Astrocyte (in vitro differentiated cells and primary cell): ENCODE measurements at regions not wholly inside any gene's neighbourhood (a gene's known extent, or its start where the extent isn't known, plus 50 kb on each side); places are given as distances from the start of the nearest gene placed in this dataset.
A peak's percentile ranks its signal among the peaks of the same experiment; 100 is the strongest.

Experiments used
- DNase-seq: peaks from one replicate; pipeline ENCODE4 v3.0.0-alpha.2; 2010; ENCODE audit warnings: low read depth
- FAIRE-seq: peaks from 2 replicates; lab custom pipeline; 2011; peaks lifted over from hg19 to GRCh38; lab: Jason Lieb, UNC
- H2AFZ ChIP-seq: 2 replicates; pipeline ENCODE4 v1.6.0; 2012; ENCODE audit warnings: low read depth, low read length, inconsistent platforms
- H3K27ac ChIP-seq: 2 replicates; pipeline ENCODE4 v1.5.1; 2011; ENCODE audit warnings: low read depth, low read length, inconsistent platforms
- H3K27me3 ChIP-seq: 2 replicates; pipeline ENCODE4 v1.6.0; 2011; ENCODE audit warnings: low read length, inconsistent platforms; ENCODE audit not compliant: insufficient read depth
- H3K36me3 ChIP-seq: 2 replicates; pipeline ENCODE4 v1.5.1; 2011; ENCODE audit warnings: low read length, inconsistent platforms; ENCODE audit not compliant: insufficient read depth
- H3K4me1 ChIP-seq: 2 replicates; pipeline ENCODE4 v1.5.1; 2011; ENCODE audit warnings: low read length, inconsistent platforms; ENCODE audit not compliant: insufficient read depth
- H3K4me2 ChIP-seq: 2 replicates; pipeline ENCODE4 v1.6.0; 2012; ENCODE audit warnings: low read length, inconsistent platforms
- H3K4me3 ChIP-seq: 2 replicates; pipeline ENCODE4 v1.5.1; 2011; ENCODE audit warnings: low read depth, mild to moderate bottlenecking, low read length, inconsistent platforms; ENCODE audit not compliant: insufficient read depth
- H3K79me2 ChIP-seq: 2 replicates; pipeline ENCODE4 v1.6.0; 2012; ENCODE audit warnings: mild to moderate bottlenecking, low read length, inconsistent platforms; ENCODE audit not compliant: insufficient read depth
- H3K9ac ChIP-seq: 2 replicates; pipeline ENCODE4 v1.6.0; 2012; ENCODE audit warnings: mild to moderate bottlenecking, low read length, inconsistent platforms
- H3K9me3 ChIP-seq: 2 replicates; pipeline ENCODE4 v1.5.1; 2012; ENCODE audit warnings: low read depth, mild to moderate bottlenecking, low read length, inconsistent platforms; ENCODE audit not compliant: insufficient read depth
- H4K20me1 ChIP-seq: 2 replicates; pipeline ENCODE4 v1.6.0; 2012; ENCODE audit warnings: low read length, inconsistent platforms; ENCODE audit not compliant: insufficient read depth
- H3K27ac Mint-ChIP-seq: one replicate; pipeline ENCODE4 v1.8.0; 2021; ENCODE audit warnings: mild to moderate bottlenecking, mixed read lengths; ENCODE audit not compliant: unreplicated experiment
- H3K27me3 Mint-ChIP-seq: one replicate; pipeline ENCODE4 v1.8.0; 2021; ENCODE audit warnings: low read depth, mixed read lengths; ENCODE audit not compliant: unreplicated experiment
- H3K36me3 Mint-ChIP-seq: one replicate; pipeline ENCODE4 v1.8.0; 2021; ENCODE audit warnings: low read depth, mixed read lengths; ENCODE audit not compliant: unreplicated experiment
- H3K4me1 Mint-ChIP-seq: one replicate; pipeline ENCODE4 v1.8.0; 2021; ENCODE audit warnings: low read depth, mixed read lengths; ENCODE audit not compliant: unreplicated experiment
- H3K4me3 Mint-ChIP-seq: one replicate; pipeline ENCODE4 v1.8.0; 2021; ENCODE audit warnings: mild to moderate bottlenecking, moderate library complexity, mixed read lengths; ENCODE audit not compliant: unreplicated experiment
- H3K9me3 Mint-ChIP-seq: one replicate; pipeline ENCODE4 v1.8.0; 2021; ENCODE audit warnings: mild to moderate bottlenecking, mixed read lengths; ENCODE audit not compliant: unreplicated experiment
- EZH2 ChIP-seq: IDR thresholded peaks from 2 replicates; pipeline ENCODE4 v1.6.1; 2012; ENCODE audit warnings: mild to moderate bottlenecking, low read length, inconsistent platforms; ENCODE audit not compliant: insufficient read depth
- TF ChIP-seq, protein P1 (sequence below): IDR thresholded peaks from 2 replicates; pipeline ENCODE4 v1.5.1; 2011; ENCODE audit warnings: low read depth, mild to moderate bottlenecking, inconsistent platforms, low read length, moderate library complexity; ENCODE audit not compliant: insufficient read depth

- Histone ChIP-seq H3K79me2 (no peaks in the 10 kb centered on the region), H3K27me3 (no peaks in the 10 kb centered on the region), H3K4me3 (no peak overlapping the region), H2AFZ (no peak overlapping the region), H3K4me2 (no peak overlapping the region), H3K9ac (no peak overlapping the region), H3K9me3 (no peaks in the 10 kb centered on the region), H3K27ac (no peak overlapping the region), H4K20me1 (no peaks in the 10 kb centered on the region), H3K4me1 (peaks cover 8% of the 10 kb centered on the region), H3K36me3 (no peaks in the 10 kb centered on the region)
- FAIRE-seq (no peak), DNase-seq (peak; percentile 67)
- no peak overlapping the region for H3K4me3 Mint-ChIP-seq
- peak overlapping the region; percentile 91 for H3K27ac Mint-ChIP-seq
- peaks cover 28% of the 10 kb centered on the region for H3K4me1 Mint-ChIP-seq
- no peaks in the 10 kb centered on the region for H3K36me3 Mint-ChIP-seq
- no peaks in the 10 kb centered on the region for H3K27me3 Mint-ChIP-seq
- TF ChIP-seq EZH2 = no peak
- TF ChIP-seq, protein P1, sequence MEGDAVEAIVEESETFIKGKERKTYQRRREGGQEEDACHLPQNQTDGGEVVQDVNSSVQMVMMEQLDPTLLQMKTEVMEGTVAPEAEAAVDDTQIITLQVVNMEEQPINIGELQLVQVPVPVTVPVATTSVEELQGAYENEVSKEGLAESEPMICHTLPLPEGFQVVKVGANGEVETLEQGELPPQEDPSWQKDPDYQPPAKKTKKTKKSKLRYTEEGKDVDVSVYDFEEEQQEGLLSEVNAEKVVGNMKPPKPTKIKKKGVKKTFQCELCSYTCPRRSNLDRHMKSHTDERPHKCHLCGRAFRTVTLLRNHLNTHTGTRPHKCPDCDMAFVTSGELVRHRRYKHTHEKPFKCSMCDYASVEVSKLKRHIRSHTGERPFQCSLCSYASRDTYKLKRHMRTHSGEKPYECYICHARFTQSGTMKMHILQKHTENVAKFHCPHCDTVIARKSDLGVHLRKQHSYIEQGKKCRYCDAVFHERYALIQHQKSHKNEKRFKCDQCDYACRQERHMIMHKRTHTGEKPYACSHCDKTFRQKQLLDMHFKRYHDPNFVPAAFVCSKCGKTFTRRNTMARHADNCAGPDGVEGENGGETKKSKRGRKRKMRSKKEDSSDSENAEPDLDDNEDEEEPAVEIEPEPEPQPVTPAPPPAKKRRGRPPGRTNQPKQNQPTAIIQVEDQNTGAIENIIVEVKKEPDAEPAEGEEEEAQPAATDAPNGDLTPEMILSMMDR = no peak
- no peaks in the 10 kb centered on the region for H3K9me3 Mint-ChIP-seq
Measured at GRCh38 chr3:64332459-64333350, 107.4 kb upstream of the PRICKLE2 start.

- FAIRE-seq (no peak), DNase-seq (no peak)
- H3K36me3 Mint-ChIP-seq = no peaks in the 10 kb centered on the region
- Histone ChIP-seq H3K4me1 (peaks cover 8% of the 10 kb centered on the region), H2AFZ (no peak overlapping the region), H3K27me3 (no peaks in the 10 kb centered on the region), H3K36me3 (no peaks in the 10 kb centered on the region), H3K27ac (no peak overlapping the region), H3K4me3 (no peak overlapping the region), H3K9ac (no peak overlapping the region), H4K20me1 (no peaks in the 10 kb centered on the region), H3K4me2 (no peak overlapping the region), H3K9me3 (no peaks in the 10 kb centered on the region), H3K79me2 (no peaks in the 10 kb centered on the region)
- H3K27me3 Mint-ChIP-seq = no peaks in the 10 kb centered on the region
- H3K4me1 Mint-ChIP-seq = peaks cover 30% of the 10 kb centered on the region
- no peak overlapping the region for H3K4me3 Mint-ChIP-seq
- no peaks in the 10 kb centered on the region for H3K9me3 Mint-ChIP-seq
- TF ChIP-seq, protein P1 = no peak
- TF ChIP-seq EZH2 = no peak
- peak overlapping the region; percentile 43 for H3K27ac Mint-ChIP-seq
Measured at GRCh38 chr3:64331605-64332004, 106.3 kb upstream of the PRICKLE2 start.

GRCh38 chr3:64329037-64329436, 103.8 kb upstream of the PRICKLE2 start:
- no peaks in the 10 kb centered on the region for H3K79me2 ChIP-seq
- Mint-ChIP-seq H3K36me3 (no peaks in the 10 kb centered on the region), H3K27ac (no peak overlapping the region), H3K4me1 (peaks cover 30% of the 10 kb centered on the region), H3K4me3 (no peak overlapping the region), H3K27me3 (no peaks in the 10 kb centered on the region), H3K9me3 (peaks cover 3% of the 10 kb centered on the region)
- no peak overlapping the region for H3K27ac ChIP-seq
- H3K36me3 ChIP-seq = no peaks in the 10 kb centered on the region
- H3K4me2 ChIP-seq = no peak overlapping the region
- H4K20me1 ChIP-seq = no peaks in the 10 kb centered on the region
- no peak for DNase-seq
- TF ChIP-seq EZH2 = no peak
- TF ChIP-seq, protein P1 = no peak
- H3K9me3 ChIP-seq = no peaks in the 10 kb centered on the region
- no peak overlapping the region for H2AFZ ChIP-seq
- no peak overlapping the region for H3K9ac ChIP-seq
- H3K4me3 ChIP-seq = no peak overlapping the region
- FAIRE-seq = no peak
- no peaks in the 10 kb centered on the region for H3K27me3 ChIP-seq
- H3K4me1 ChIP-seq = peaks cover 8% of the 10 kb centered on the region
